HG03039 (cell line): ENCODE measurements at regions not wholly inside any gene's neighbourhood (a gene's known extent, or its start where the extent isn't known, plus 50 kb on each side); places are given as distances from the start of the nearest gene placed in this dataset.
"Not testable (repeated sequence)": the region's sequence is repeated elsewhere in the genome, so short reads cannot be mapped to it uniquely, and the experiment has no call there.

Experiments used
- ATAC-seq: cut with Tn5 transposase; IDR thresholded peaks from one replicate; pipeline ENCODE4 v1.9.1; 2021; ENCODE audit warnings: mild to moderate bottlenecking, moderate library complexity; ENCODE audit not compliant: unreplicated experiment

GRCh38 chr9:117649126-117649525 lies 55.1 kb upstream of the TLR4 start:
- no peak for ATAC-seq

GRCh38 chr9:117644932-117645636 lies 59.1 kb upstream of the TLR4 start:
- ATAC-seq, result no peak

DNA sequence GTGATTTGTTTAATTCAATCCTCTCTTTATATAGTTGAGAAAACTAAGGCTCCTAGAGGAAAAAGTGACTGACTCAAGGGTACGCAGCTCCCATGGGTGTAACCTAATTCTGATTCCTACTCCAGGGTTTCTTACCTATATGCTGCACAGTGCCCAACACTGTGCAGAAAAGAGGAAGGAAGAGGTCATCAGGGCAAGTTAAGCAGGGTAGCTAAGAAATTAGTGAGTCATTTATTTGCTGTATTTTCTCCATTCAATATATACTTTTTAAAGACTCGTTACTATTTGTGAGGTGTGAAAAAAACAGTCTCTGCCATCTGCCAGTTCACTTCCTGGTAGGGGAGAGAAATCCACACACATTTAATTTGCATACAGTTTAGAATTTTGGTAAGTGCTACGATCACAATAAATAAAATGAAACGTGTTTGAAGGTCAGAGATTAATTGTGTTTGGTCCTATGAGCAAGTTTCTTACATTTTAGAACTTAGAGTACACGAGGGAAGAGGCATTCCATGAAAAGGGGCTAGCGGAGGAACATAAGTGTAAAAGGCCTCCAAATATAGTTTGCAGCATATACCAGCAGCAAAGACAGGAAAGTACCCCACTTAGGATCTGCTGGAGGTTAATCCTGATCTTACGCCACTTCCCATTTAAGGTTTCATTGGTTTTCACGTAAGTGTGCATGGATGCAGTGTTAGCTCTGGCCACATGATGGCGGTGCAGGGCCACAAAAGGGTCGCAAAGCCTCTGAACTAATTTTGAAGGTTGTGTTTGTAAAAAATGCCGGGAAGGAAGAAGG lies 59.9 kb upstream of the TLR4 start:
- peak; percentile 84 for ATAC-seq

DNA sequence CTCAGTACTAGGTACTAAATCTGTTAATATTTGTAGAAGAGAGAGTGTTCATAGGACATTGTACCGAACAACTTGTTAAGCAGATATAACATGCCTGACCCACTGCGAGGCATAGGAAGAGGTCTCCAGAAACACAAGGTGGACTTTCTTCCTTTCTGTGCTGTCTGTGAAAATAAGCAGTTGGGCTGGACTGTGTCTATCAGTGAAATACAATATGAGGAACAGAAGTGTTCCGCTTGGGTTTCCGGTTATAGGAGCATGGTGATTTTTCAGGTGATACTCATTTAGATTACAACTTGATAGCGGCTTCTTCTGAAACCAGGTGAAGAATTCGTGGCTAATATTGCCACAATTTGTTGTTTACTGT lies 60.9 kb upstream of the TLR4 start:
- no peak for ATAC-seq

DNA sequence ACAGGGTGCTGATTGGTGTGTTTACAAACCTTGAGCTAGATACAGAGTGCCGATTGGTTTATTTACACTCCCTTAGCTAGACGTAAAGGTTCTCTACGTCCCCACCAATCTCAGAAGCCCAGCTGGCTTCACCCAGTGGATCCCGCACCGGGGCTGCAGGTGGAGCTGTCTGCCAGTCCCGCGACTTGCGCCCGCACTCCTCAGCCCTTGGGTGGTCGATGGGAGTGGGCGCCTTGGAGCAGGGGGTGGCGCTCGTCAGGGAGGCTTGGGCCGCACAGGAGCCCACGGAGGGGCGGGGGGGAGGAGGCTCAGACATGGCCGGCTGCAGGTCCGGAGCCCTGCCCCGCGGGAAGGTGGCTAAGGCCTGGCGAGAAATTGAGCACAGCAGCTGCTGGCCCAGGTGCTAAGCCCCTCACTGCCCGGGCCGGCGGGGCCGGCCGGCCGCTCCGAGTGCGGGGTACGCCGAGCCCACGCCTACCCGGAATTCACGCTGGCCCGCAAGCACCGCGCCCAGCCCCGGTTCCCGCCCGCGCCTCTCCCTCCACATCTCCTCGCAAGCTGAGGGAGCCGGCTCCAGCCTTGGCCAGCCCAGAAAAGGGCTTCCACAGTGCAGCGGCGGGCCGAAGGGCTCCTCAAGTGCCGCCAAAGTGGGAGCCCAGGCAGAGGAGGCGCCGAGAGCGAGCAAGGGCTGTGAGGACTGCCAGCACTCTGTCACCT lies 61.5 kb upstream of the TLR4 start:
- ATAC-seq, result not testable (repeated sequence)

DNA sequence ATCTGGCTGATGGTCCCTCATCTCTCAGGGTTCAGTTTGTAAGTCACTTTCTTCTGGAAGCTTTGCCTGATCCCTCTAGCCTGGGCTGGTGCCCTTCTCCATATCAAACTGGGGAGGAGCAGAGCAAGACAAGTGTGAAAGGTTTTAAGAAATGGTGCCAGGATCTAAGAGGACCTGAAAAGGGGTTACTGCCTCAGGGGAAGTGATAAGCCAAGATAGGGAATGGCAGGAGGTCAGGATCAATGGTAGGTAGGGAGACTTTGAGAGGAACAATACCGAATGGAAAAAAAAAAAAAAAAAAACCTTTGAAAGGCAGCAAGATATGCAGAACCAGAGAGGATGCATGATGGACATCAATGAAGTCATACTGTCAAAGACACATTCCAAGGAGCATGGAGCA lies 67.5 kb upstream of the TLR4 start:
- no peak for ATAC-seq

GRCh38 chr9:117625154-117625553 lies 79.0 kb upstream of the TLR4 start:
- ATAC-seq, result no peak

GRCh38 chr9:117624106-117624505 lies 80.1 kb upstream of the TLR4 start:
- ATAC-seq, result no peak

DNA sequence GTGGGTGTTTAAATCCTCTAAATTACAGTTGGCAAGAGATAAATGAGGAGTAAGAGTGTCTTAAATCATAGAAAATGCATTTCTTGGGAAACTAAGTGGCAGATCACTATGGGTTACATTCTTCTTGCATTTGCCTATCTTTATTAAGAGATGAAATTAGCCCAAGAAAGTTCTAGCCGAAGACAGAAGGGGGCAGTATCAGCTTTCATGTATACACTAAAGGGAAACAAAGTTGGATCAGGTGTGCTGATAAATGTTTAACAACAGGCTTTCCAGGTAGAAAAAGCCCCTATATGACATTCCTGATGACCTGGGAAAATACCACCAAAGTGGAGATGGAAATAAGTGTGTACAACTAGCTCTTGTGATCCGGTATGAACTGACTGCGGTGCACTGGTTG lies 81.9 kb upstream of the TLR4 start:
- ATAC-seq, result no peak

GRCh38 chr9:117616431-117616831 lies 87.8 kb upstream of the TLR4 start:
- no peak for ATAC-seq

GRCh38 chr9:117612317-117612716 lies 91.9 kb upstream of the TLR4 start:
- no peak for ATAC-seq

- no peak for ATAC-seq
These were observed 106.2 kb upstream of the TLR4 start for GRCh38 chr9:117597977-117598376.

DNA sequence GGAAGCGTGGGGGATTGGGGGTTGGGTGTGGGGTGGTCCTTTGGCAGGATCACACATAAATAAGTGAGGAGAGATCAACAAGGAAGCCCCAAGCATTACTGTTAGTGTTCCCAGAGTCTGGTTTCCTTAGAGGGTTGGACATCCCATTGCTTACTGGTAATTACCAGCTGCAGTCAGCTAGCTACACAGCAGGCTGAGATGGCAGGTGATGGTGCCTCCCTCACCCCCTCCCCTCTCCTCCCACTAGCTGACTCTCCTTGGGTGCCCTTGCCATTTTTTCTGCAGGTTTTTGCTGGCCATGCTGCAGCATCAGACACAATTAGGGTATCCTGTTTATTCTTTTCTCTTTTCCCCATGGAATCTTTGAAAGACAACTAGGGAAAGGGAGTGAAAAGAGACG lies 107.5 kb upstream of the TLR4 start:
- ATAC-seq, result no peak

- no peak for ATAC-seq
These were observed 108.6 kb upstream of the TLR4 start for GRCh38 chr9:117595650-117596049.

GRCh38 chr9:117587263-117587662 lies 116.9 kb upstream of the TLR4 start:
- no peak for ATAC-seq

- no peak for ATAC-seq
These were observed 130.1 kb upstream of the TLR4 start for GRCh38 chr9:117574099-117574498.

- no peak for ATAC-seq
These were observed 139.4 kb upstream of the TLR4 start for GRCh38 chr9:117564839-117565238.

DNA sequence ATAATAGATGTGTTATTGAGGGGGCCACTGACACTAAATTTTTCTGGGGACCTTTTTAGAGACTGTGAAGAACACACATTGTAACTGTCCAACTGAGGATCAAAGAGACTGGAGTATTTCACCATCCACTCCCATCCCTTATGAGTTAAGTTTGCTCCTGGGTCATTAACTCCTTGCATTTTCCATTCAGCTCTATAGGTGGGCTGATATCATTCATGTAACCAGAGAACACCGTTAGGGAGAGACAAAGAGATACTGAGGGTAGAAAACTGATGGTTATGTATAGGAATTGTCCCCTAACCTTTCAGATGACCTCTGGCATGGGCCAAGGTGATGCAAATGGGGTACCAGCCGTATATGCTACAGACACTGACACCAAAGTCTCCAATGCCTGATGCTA lies 142.4 kb upstream of the TLR4 start:
- no peak for ATAC-seq

- ATAC-seq, result peak; percentile 72
These were observed 141.2 kb upstream of the ASTN2 start for GRCh38 chr9:117555964-117556629.

- no peak for ATAC-seq
These were observed 138.0 kb upstream of the ASTN2 start for GRCh38 chr9:117552811-117553210.

GRCh38 chr9:117551171-117551570 lies 136.3 kb upstream of the ASTN2 start:
- ATAC-seq, result no peak
